SK-N-SH (cell line): ENCODE measurements at regions not wholly inside any gene's neighbourhood (a gene's known extent, or its start where the extent isn't known, plus 50 kb on each side); places are given as distances from the start of the nearest gene placed in this dataset.
A peak's percentile ranks its signal among the peaks of the same experiment; 100 is the strongest.

ENCODE experiments used
- EZH2phosphoT487 ChIP-seq: fragments of 200-600 bp; sonication (generic); IDR thresholded peaks from 2 replicates; pipeline ENCODE4 v1.6.1; 2017; ENCODE audit warnings: low read depth, mixed run types, mild to moderate bottlenecking, antibody characterized with exemption, moderate library complexity, borderline replicate concordance
- REST ChIP-seq: IDR thresholded peaks from 2 replicates; pipeline ENCODE4 v1.6.1; 2012; ENCODE audit warnings: mild to moderate bottlenecking, low read depth, low read length, moderate library complexity
- SIN3A ChIP-seq: IDR thresholded peaks from 2 replicates; pipeline ENCODE4 v1.6.1; 2012; ENCODE audit warnings: low read depth, mild to moderate bottlenecking, low read length, moderate library complexity, borderline replicate concordance
- YY1 ChIP-seq: IDR thresholded peaks from 2 replicates; pipeline ENCODE4 v1.4.0; 2012; ENCODE audit warnings: low read depth, mild to moderate bottlenecking
- TF ChIP-seq, protein P1 (sequence below): fragments of 200-600 bp; sonication (generic); IDR thresholded peaks from 2 replicates; pipeline ENCODE4 v1.6.1; 2017; ENCODE audit warnings: antibody characterized with exemption, mild to moderate bottlenecking, moderate library complexity

DNA sequence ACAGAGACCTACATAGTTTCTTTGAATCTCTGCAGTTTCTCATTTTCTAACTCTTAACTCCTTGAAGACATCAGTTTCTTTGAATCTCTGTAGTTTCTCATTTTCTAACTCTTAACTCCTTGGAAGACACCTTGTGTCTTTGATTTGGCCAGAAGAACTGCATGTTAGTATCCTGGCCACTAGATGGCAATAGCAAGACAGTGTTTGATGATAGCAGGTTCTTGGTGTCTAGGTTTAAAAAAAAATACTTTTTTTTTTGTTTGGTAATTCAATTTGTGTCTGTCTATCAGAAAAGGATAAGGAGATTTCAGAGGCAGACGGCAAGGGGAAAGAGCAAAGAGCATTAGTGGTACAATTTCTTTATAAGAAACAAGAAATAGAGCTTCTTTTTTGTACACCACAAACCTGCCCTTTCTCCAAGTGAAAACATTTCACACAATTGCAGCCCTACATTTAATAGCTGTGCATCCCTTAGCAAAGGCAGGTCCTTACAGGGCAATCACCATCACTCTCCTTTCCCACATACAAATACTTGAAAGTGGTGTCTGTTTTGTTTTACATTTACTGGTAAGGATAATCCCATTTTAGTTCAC, 1324.9 kb upstream of the CDH8 start:
- TF ChIP-seq, protein P1, sequence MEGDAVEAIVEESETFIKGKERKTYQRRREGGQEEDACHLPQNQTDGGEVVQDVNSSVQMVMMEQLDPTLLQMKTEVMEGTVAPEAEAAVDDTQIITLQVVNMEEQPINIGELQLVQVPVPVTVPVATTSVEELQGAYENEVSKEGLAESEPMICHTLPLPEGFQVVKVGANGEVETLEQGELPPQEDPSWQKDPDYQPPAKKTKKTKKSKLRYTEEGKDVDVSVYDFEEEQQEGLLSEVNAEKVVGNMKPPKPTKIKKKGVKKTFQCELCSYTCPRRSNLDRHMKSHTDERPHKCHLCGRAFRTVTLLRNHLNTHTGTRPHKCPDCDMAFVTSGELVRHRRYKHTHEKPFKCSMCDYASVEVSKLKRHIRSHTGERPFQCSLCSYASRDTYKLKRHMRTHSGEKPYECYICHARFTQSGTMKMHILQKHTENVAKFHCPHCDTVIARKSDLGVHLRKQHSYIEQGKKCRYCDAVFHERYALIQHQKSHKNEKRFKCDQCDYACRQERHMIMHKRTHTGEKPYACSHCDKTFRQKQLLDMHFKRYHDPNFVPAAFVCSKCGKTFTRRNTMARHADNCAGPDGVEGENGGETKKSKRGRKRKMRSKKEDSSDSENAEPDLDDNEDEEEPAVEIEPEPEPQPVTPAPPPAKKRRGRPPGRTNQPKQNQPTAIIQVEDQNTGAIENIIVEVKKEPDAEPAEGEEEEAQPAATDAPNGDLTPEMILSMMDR, result peak; percentile 93
- TF ChIP-seq YY1, result no peak
- no peak for TF ChIP-seq EZH2phosphoT487
- TF ChIP-seq REST, result no peak
- TF ChIP-seq SIN3A, result no peak
